GM19438 (cell line): ENCODE measurements at regions not wholly inside any gene's neighbourhood (a gene's known extent, or its start where the extent isn't known, plus 50 kb on each side); places are given as distances from the start of the nearest gene placed in this dataset.

Source experiments
- ATAC-seq: cut with Tn5 transposase; IDR thresholded peaks from one replicate; pipeline ENCODE4 v1.9.1; 2021; ENCODE audit warnings: low read depth; ENCODE audit not compliant: unreplicated experiment

DNA sequence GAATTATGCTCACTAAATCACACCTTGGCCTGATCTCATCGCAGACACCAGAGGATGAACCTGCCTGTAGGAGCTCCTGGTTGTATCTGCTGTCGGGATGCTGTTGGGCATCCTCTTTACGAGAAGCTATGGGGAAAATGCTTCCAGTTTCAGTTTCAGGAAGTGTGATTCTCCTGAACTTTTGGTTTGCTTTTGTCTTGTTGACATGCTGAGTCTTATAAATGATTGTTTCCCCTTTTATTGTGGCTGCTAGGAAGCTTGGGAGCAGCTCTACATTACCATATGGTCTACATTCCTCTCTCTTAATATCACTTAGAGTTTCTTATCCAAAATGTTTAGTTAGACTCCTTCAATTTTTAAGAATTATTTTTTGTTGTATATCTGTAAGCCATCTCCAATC, 227.5 kb downstream of the MTX2 start:
- ATAC-seq: no peak

- no peak for ATAC-seq
Measured at GRCh38 chr2:176500901-176501300, 231.7 kb downstream of the MTX2 start.

GRCh38 chr2:176501617-176502016, 232.4 kb downstream of the MTX2 start:
- no peak for ATAC-seq

- no peak for ATAC-seq
Measured at GRCh38 chr2:176502619-176503018, 233.4 kb downstream of the MTX2 start.

GRCh38 chr2:176503776-176504175, 234.5 kb downstream of the MTX2 start:
- no peak for ATAC-seq

DNA sequence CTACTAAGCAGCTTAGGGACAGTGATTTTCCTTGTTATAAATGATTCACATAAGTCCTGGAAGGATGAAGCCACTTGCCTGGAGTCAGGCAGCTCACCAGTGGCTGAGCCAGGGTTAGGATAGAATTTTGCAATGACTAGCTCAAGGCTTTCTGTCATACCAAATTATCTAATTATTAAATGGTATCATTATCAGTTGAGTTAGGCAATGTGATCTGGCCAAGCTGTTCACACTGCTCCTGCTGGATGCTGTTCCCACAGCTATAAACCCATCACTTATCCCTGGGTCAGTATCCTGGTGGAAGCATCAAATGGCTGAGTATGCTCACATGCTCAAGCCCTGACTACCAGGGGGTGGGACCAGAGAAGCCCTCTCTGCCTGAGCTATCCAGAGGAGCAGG, 235.2 kb downstream of the MTX2 start:
- ATAC-seq: no peak

GRCh38 chr2:176507786-176508185, 238.5 kb downstream of the MTX2 start:
- no peak for ATAC-seq

- ATAC-seq: no peak
Measured at GRCh38 chr2:176508374-176508773, 239.1 kb downstream of the MTX2 start.

DNA sequence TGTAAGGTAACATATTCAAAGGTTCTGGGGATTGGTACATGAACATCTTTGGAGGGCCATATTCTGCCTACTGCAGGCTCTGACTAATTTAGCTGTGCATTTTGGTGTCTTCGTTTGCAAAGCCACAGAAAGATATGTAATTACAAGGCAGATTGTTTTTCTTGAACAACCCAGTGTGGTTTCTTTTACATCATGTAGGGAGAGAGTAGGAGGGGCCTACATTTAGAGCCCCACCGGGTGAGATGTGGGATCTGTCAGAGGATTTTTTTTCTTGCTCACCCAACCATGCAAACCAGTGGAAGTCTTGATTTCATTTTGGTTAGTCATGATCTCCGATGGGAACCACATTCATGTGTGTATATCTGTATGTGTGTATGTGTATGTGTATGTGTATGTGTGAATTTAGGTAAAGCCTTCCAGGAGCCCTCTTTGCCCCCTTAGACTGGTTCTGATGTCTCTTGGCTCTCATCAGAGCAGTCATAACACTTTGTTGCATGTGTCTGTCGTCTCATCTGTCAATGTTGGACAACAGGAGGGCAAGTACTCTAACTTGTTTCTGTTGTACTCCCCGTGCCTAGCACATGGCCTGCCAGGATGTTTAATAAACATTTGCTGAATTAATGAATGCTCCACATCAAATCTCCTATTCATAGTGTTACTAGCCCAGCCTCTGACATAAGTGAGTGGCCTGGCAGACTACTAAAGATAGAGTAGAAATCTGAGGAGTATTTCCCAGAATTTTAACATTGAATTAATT, 239.9 kb downstream of the MTX2 start:
- no peak for ATAC-seq

GRCh38 chr2:176514276-176514675, 245.0 kb downstream of the MTX2 start:
- no peak for ATAC-seq

DNA sequence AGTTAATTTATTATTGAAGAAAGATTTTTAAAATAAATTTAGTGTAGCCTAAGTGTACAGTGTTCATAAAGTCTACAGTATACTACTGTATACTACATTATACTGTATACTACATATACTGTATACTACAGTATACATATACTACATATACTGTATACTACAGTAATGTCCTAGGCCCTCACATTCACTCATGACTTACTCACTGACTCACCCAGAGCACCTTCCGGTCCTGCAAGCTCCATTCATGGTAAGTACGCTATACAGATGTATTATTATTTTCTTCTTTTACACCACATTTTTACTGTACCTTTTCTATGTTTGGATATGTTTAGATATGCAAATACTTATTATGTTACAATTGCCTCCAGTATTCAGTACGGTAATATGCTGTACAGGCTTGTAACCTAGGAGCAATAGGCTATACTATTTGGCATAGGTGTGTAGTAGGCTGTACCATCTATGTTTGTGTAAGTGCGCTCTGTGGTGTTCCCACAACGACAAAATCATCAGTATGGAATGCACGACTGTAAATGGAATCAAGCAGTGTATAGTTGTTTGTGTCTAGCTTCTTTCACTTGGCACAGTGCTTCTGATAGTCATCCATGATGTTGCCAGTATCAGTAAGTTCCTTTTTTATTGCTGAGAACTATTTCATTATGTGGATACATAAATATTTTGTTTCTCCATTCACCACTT, 245.7 kb downstream of the MTX2 start:
- no peak for ATAC-seq

GRCh38 chr2:176516051-176516602, 246.9 kb downstream of the MTX2 start:
- no peak for ATAC-seq

- ATAC-seq: no peak
Measured at GRCh38 chr2:176518823-176519222, 249.6 kb downstream of the MTX2 start.

DNA sequence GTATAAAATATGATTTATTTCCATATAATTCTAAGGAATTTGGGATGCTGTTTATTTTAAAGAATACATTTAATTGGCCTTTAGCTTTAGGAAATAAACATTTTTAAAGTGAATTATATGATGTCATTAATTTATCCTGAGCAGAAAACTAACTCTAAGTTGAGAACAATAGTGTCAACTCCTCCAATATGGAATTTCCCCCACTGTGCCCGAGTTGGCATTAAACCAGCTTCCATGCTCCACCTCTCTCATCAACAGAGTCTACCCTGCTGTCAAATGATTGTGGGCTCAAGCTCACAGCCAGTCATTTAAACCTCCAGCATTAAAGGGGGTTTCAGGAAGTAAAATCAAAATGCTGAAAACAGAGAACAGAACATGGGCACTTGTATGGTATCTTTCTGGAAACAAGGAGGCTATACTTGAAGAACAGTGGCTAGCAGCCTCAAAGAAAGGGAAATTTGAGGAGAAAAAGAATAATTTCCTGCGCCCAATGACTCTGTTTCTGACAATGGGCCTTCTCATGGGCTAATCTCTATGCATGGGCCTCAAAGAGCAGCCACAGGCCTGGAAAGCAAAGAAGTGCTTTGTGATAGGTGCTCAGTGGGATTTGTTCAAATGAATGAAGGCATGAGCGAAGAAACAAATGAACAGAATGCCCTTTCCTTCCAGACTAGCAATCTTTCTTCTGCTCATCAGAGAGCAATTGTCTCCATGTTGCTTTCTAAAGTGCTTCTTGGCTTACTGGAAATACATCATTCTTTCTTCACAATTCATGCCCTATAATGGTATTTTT, 252.8 kb downstream of the MTX2 start:
- no peak for ATAC-seq

DNA sequence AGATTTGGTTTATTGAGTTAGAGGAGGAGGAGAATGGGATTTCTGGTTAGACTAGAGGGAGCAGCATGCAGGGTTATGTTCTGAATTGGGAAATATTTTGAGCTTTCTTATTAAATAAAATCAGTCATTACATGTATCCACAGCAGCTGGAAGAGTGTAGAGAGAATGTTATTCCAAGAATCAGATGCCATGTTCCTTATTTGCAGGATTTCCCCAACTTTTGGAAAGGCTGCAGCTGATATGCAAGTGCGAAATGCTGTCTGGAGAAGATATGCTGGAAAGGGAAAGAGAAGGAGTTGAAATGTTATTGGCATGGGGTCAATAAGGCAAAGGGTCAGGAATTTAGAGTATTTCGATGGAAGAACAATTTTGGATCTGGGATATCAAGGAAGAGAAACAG, 255.8 kb downstream of the MTX2 start:
- ATAC-seq: no peak

DNA sequence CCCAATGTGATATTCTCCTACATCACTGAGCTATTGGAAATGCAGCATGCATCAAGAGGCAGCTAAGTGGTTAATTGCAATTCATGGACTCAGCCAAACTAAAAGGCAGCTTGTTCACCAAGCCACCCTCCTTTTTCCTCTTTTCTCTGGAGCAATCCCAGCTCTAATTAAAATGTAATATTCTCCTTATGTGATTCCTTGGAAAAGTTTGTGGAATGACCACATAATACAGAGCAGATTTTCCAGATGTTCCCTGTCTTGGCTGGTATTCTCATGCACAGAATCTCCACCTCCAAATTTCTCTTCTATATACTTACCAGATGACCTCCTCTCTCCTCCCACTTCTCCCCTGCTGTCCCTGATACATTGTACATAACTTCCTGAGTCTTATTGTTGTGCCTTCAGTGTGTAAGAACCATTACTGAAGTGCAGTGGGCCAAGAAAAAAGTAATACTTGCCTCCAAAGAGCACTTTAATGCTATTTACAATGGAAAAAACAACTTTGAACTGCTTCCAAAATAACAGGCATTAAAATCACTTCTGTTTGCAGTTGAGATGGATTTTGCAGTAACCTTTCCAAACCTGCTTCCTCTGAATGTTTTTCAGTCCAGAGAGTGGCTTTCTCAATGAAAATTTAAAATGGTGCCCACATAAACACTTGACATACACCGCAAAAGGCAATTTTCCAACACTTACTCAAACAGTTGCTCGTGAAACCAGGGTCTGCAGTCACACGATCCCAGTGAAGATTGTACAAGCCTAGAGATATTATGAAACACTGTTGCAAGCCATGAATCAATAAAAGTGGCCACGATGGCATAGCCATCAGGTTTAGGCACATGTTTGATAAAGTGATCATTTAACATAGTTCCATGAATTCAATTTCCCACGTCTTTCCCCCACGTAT, 258.0 kb downstream of the MTX2 start:
- no peak for ATAC-seq

DNA sequence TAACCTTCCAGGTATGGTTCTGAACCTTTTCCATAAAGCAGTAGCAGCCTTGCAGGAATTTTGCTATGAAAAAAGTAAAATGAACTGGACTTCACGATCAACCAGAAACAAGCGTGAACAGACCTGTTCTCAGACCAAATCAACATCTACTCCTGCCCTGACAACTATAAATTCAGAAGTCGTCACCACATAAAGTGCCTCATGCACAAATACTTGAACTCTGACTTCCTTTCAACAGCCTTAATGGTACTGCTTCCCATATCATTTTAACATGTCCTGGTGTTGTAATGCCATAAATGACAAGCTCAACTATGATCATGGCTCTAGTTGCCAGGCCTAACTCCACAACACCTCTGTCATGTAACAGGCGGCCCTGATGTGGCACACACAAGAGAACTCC, 262.4 kb downstream of the MTX2 start:
- ATAC-seq: no peak

DNA sequence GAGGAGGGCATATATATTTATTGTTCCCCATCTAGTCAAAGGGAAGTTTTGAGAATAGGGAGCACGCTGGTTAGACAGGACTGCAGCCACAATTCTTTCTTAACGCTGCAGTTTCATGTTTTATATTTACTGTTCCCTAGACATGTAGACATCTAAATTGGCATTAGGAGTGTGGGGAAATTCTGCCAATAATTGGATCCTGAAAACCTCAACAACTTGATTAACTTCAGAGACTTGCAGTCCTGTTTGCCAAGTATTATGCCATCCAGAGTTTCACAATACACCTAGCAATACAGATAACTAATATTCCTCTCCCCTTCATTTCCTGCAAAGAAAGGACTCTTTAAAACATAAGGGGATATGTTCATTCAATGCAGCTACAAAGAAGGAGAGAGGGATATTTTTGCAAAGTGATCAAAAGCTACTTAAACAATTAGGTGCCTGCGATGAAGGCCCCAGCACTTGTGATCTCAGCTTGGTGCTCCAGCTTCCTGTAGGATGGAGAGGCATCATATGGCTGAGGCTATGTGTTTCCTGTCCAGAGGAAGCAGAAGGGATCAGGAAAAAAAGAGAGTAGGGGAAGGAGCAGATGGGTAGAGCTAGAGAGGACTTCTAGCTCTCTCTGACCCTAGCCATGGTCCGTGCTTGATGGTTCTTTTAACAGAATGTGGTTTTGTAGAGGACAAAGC, 264.4 kb downstream of the MTX2 start:
- ATAC-seq: no peak

DNA sequence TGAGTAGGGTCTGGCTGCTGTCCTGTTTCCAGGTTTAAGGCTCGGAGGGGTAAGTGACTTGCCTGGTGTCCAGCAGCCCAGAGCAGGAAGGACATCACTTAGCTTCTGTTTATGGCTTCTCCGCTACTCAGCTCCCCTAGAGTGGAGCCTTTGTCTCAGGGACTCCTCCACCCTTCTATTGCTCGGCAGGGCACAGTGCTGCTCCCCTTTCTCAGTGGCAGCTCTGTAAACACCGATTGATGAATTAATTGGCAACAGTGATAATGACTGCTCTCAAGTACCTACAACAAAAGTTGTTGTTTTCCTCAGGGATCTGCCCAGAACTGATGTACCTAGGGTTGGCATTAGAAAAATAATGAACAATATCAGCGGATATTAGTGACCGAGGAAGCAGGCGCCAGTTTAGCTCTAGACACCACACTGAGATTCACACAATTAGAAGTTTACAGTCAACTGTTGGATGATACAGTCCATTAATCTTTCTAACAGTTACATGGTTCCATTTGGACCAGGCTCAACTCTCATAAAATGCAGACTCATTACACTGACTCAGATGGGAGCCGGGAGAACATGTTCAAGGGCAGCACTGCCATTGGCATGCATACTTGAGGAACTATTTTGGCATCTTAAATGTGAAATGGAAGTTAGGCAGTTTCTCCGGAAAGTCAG, 265.7 kb downstream of the MTX2 start:
- no peak for ATAC-seq
